ENCODE measurements at regions not wholly inside any gene's neighbourhood (a gene's known extent, or its start where the extent isn't known, plus 50 kb on each side); places are given as distances from the start of the nearest gene placed in this dataset.

- Histone ChIP-seq H3K4me1 (no peaks in the 10 kb centered on the region), H3K27me3 (no peaks in the 10 kb centered on the region), H3K36me3 (no peaks in the 10 kb centered on the region), H3K27ac (no peak overlapping the region), H3K9me3 (no peaks in the 10 kb centered on the region), H3K4me3 (no peak overlapping the region)
- 17 to 22% methylated on average over 1 of the region's 1 CpG for WGBS, 2 donors
- TF ChIP-seq CTCF (IDR thresholded peaks at IDR 0.05): no peak
- TF ChIP-seq POLR2A (IDR thresholded peaks at IDR 0.05): no peak
- TF ChIP-seq EP300 (IDR thresholded peaks at IDR 0.05): no peak
- no peak for DNase-seq (ENCODE audit: low spot score in 2 of 2)
Measured at GRCh38 chr10:36202881-36203280, 560.8 kb upstream of the FZD8 start.

- Histone ChIP-seq H3K4me1 (no peaks in the 10 kb centered on the region), H3K4me3 (no peak overlapping the region), H3K36me3 (no peaks in the 10 kb centered on the region), H3K27ac (no peak overlapping the region), H3K9me3 (no peaks in the 10 kb centered on the region), H3K27me3 (no peaks in the 10 kb centered on the region)
- no peak for DNase-seq (ENCODE audit: low spot score in 2 of 2)
- TF ChIP-seq POLR2A (IDR thresholded peaks at IDR 0.05) (no peak), CTCF (IDR thresholded peaks at IDR 0.05) (no peak), EP300 (IDR thresholded peaks at IDR 0.05) (no peak)
- WGBS, 2 donors: 85 to 91% methylated on average over 5 of the region's 5 CpGs
Measured at GRCh38 chr10:36200577-36200976, 558.5 kb upstream of the FZD8 start.

- no peak for DNase-seq (ENCODE audit: low spot score in 2 of 2)
- no peaks in the 10 kb centered on the region for H3K36me3 ChIP-seq
- H3K4me3 ChIP-seq: no peak overlapping the region
- H3K9me3 ChIP-seq: peaks cover 0 to 5% (median 0%) of the 10 kb centered on the region in 4 donors
- no peaks in the 10 kb centered on the region for H3K27me3 ChIP-seq
- no peak for TF ChIP-seq EP300 (IDR thresholded peaks at IDR 0.05)
- no peak for TF ChIP-seq POLR2A (IDR thresholded peaks at IDR 0.05)
- TF ChIP-seq CTCF (IDR thresholded peaks at IDR 0.05): no peak
- no peaks in the 10 kb centered on the region for H3K4me1 ChIP-seq
- H3K27ac ChIP-seq: no peak overlapping the region
Measured at GRCh38 chr10:36198322-36198721, 556.2 kb upstream of the FZD8 start.

- WGBS, 2 donors: 93 to 97% methylated on average over 3 of the region's 3 CpGs
- H3K4me3 ChIP-seq: no peak overlapping the region
Measured at GRCh38 chr10:36195364-36195763, 553.3 kb upstream of the FZD8 start.

GRCh38 chr10:36194276-36194675 is 552.2 kb upstream of the FZD8 start:
- Histone ChIP-seq H3K9me3 (peaks cover 0 to 36% (median 10%) of the 10 kb centered on the region in 4 donors), H3K4me1 (no peaks in the 10 kb centered on the region), H3K27me3 (no peaks in the 10 kb centered on the region), H3K4me3 (no peak overlapping the region), H3K36me3 (no peaks in the 10 kb centered on the region), H3K27ac (no peak overlapping the region)
- no peak for DNase-seq (ENCODE audit: low spot score in 2 of 2)
- WGBS, 2 donors: 93% methylated on average over 4 of the region's 4 CpGs
- no peak for TF ChIP-seq CTCF (IDR thresholded peaks at IDR 0.05)
- TF ChIP-seq EP300 (IDR thresholded peaks at IDR 0.05): no peak
- no peak for TF ChIP-seq POLR2A (IDR thresholded peaks at IDR 0.05)

More at GRCh38 chr10:36195364-36195763, 553.3 kb upstream of the FZD8 start:
- H3K9me3 ChIP-seq: peaks cover 0 to 34% (median 10%) of the 10 kb centered on the region in 4 donors
- TF ChIP-seq CTCF (IDR thresholded peaks at IDR 0.05): no peak
- H3K27me3 ChIP-seq: no peaks in the 10 kb centered on the region
- H3K4me1 ChIP-seq: no peaks in the 10 kb centered on the region
- H3K27ac ChIP-seq: no peak overlapping the region
- no peak for DNase-seq (ENCODE audit: low spot score in 2 of 2)
- H3K36me3 ChIP-seq: no peaks in the 10 kb centered on the region
